ENCODE measurements at regions not wholly inside any gene's neighbourhood (a gene's known extent, or its start where the extent isn't known, plus 50 kb on each side); places are given as distances from the start of the nearest gene placed in this dataset.

DNA sequence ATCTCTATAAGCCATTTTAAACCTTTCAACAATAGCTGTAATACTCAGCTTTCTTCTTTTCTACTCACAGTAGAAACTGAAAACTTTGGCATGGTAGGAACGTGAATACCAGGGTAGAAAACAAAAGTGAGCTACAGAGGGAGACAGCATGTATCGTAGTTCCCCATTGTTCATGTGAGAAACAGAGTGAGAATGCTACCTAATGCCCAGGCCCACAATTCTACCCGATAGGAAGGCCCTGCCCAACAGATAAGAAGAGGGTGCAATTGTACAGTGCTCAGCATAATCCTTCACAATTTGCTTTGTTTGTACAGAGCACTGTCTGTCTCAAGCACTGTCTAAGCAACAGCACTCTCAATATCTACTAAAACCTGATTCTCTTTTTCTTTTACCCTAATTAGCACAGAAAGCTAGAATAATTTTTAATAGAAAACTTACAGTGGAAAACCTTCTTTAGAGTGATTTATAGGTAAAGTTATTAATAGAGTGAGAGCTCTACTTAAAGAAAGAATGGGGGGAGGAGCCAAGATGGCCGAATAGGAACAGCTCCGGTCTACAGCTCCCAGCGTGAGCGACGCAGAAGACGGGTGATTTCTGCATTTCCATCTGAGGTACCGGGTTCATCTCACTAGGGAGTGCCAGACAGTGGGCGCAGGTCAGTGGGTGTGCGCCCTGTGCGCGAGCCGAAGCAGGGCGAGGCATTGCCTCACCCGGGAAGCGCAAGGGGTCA lies 322.3 kb downstream of the EFNB2 start:
- H3K9ac ChIP-seq (ENCODE audit: low read depth, low read length) = no peak overlapping the region
- H3K36me3 ChIP-seq (ENCODE audit: insufficient read depth, low read length) = no peaks in the 10 kb centered on the region
- no peaks in the 10 kb centered on the region for H3K9me3 ChIP-seq (ENCODE audit: insufficient read depth, low read length, severe bottlenecking)
- no peaks in the 10 kb centered on the region for H3K27me3 ChIP-seq (ENCODE audit: insufficient read depth, low read length, poor library complexity)
- ATAC-seq (ENCODE audit: insufficient read depth, low read depth) (no peak), DNase-seq (no peak)
- no peak overlapping the region for H3K27ac ChIP-seq (ENCODE audit: low read length)
- no peaks in the 10 kb centered on the region for H3K79me2 ChIP-seq (ENCODE audit: insufficient read depth, low read length)
- no peak overlapping the region for H3K4me3 ChIP-seq (ENCODE audit: low read depth in 1 of 2, low read length in 2 of 2)
- H2AFZ ChIP-seq (ENCODE audit: low read depth, low read length) = no peak overlapping the region
- H4K20me1 ChIP-seq (ENCODE audit: insufficient read depth, low read length) = no peaks in the 10 kb centered on the region
- TF ChIP-seq, protein P1, sequence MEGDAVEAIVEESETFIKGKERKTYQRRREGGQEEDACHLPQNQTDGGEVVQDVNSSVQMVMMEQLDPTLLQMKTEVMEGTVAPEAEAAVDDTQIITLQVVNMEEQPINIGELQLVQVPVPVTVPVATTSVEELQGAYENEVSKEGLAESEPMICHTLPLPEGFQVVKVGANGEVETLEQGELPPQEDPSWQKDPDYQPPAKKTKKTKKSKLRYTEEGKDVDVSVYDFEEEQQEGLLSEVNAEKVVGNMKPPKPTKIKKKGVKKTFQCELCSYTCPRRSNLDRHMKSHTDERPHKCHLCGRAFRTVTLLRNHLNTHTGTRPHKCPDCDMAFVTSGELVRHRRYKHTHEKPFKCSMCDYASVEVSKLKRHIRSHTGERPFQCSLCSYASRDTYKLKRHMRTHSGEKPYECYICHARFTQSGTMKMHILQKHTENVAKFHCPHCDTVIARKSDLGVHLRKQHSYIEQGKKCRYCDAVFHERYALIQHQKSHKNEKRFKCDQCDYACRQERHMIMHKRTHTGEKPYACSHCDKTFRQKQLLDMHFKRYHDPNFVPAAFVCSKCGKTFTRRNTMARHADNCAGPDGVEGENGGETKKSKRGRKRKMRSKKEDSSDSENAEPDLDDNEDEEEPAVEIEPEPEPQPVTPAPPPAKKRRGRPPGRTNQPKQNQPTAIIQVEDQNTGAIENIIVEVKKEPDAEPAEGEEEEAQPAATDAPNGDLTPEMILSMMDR (IDR thresholded peaks at IDR 0.05; ENCODE audit: borderline replicate concordance, extremely low read depth, low read length, poor library complexity, severe bottlenecking) = no peak
- no peak for TF ChIP-seq EZH2 (IDR thresholded peaks at IDR 0.05; ENCODE audit: borderline replicate concordance, low read depth, low read length, severe bottlenecking)
- no peaks in the 10 kb centered on the region for H3K4me1 ChIP-seq (ENCODE audit: insufficient read depth, low read length)
- H3K4me2 ChIP-seq (ENCODE audit: insufficient read depth, low read length) = no peak overlapping the region

DNA sequence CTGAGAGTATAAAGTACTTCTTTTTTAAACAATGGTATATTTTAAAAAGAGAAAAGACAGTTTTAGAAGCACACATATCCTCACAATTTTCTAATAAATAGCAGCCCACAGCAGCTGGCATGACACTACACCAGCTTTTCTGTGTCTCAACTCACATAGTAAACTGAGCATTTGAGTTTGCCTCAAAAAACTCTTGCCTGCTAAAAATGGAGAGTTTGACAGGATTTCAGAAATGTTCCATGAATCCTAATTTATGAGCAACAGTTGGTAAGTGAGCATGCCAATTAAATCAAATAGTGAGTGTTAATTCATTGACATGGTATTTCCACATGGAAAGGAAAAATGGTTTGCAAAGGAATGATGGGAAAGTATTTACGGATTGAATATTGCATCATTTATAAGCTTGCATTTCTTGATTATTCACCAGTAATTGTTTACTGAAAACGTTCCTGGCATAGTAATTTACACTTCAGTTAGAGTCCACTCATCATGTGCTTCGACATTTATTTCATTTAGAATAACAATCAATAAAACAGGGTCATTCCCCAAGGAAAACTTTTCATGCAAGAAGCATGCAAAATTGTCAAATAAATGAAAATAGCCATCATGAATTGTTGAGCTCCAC lies 323.0 kb downstream of the EFNB2 start:
- H3K9ac ChIP-seq (ENCODE audit: low read depth, low read length) = no peak overlapping the region
- ATAC-seq (ENCODE audit: insufficient read depth, low read depth) = no peak

DNA sequence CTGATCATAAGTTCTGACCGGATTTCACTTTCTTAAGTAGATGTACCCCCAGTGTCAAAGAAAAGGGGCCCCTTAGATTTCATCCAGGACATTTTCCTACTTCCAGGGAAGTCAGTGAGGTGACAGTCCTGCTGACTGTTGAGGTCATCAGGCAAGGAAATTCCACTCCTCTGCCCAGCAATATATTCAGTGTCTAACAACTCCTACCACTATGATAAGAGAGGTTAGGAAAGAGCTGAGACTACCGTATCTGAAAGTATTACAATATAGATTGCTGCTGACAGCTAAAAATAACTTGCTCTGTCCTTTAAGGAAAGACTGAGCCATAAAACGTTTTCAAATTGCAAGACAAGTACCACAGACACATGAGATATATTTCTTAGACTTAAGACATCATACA lies 325.1 kb downstream of the EFNB2 start:
- Histone ChIP-seq H3K9me3 (ENCODE audit: insufficient read depth, low read length, severe bottlenecking) (no peaks in the 10 kb centered on the region), H3K4me2 (ENCODE audit: insufficient read depth, low read length) (no peak overlapping the region), H3K79me2 (ENCODE audit: insufficient read depth, low read length) (no peaks in the 10 kb centered on the region), H3K4me1 (ENCODE audit: insufficient read depth, low read length) (no peaks in the 10 kb centered on the region), H3K4me3 (ENCODE audit: low read depth in 1 of 2, low read length in 2 of 2) (no peak overlapping the region), H3K9ac (ENCODE audit: low read depth, low read length) (no peak overlapping the region), H3K27me3 (ENCODE audit: insufficient read depth, low read length, poor library complexity) (no peaks in the 10 kb centered on the region), H3K27ac (ENCODE audit: low read length) (no peak overlapping the region), H2AFZ (ENCODE audit: low read depth, low read length) (no peak overlapping the region), H4K20me1 (ENCODE audit: insufficient read depth, low read length) (no peaks in the 10 kb centered on the region), H3K36me3 (ENCODE audit: insufficient read depth, low read length) (no peaks in the 10 kb centered on the region)
- ATAC-seq (ENCODE audit: insufficient read depth, low read depth) (no peak), DNase-seq (no peak)
- no peak for TF ChIP-seq EZH2 (IDR thresholded peaks at IDR 0.05; ENCODE audit: borderline replicate concordance, low read depth, low read length, severe bottlenecking)
- TF ChIP-seq, protein P1 (IDR thresholded peaks at IDR 0.05; ENCODE audit: borderline replicate concordance, extremely low read depth, low read length, poor library complexity, severe bottlenecking) = no peak

More for the DNA sequence above, 323.0 kb downstream of the EFNB2 start:
- no peak overlapping the region for H3K4me3 ChIP-seq (ENCODE audit: low read depth in 1 of 2, low read length in 2 of 2)
- H3K9me3 ChIP-seq (ENCODE audit: insufficient read depth, low read length, severe bottlenecking) = no peaks in the 10 kb centered on the region
- no peaks in the 10 kb centered on the region for H4K20me1 ChIP-seq (ENCODE audit: insufficient read depth, low read length)
- no peak for TF ChIP-seq EZH2 (IDR thresholded peaks at IDR 0.05; ENCODE audit: borderline replicate concordance, low read depth, low read length, severe bottlenecking)
- TF ChIP-seq, protein P1 (IDR thresholded peaks at IDR 0.05; ENCODE audit: borderline replicate concordance, extremely low read depth, low read length, poor library complexity, severe bottlenecking) = no peak
- no peaks in the 10 kb centered on the region for H3K79me2 ChIP-seq (ENCODE audit: insufficient read depth, low read length)
- H3K4me2 ChIP-seq (ENCODE audit: insufficient read depth, low read length) = no peak overlapping the region
- no peak for DNase-seq
- no peak overlapping the region for H3K27ac ChIP-seq (ENCODE audit: low read length)
- H3K27me3 ChIP-seq (ENCODE audit: insufficient read depth, low read length, poor library complexity) = no peaks in the 10 kb centered on the region
- no peak overlapping the region for H2AFZ ChIP-seq (ENCODE audit: low read depth, low read length)
- H3K4me1 ChIP-seq (ENCODE audit: insufficient read depth, low read length) = no peaks in the 10 kb centered on the region
- H3K36me3 ChIP-seq (ENCODE audit: insufficient read depth, low read length) = no peaks in the 10 kb centered on the region
